Mesendoderm (in vitro differentiated cells): ENCODE measurements at regions not wholly inside any gene's neighbourhood (a gene's known extent, or its start where the extent isn't known, plus 50 kb on each side); places are given as distances from the start of the nearest gene placed in this dataset.

Experiments used
- DNase-seq: peaks from one replicate; pipeline ENCODE4 v3.0.0; 2013
- H2AK5ac ChIP-seq: 2 replicates; pipeline ENCODE4 v1.6.1; 2013; ENCODE audit warnings: low read length, inconsistent platforms
- H2BK120ac ChIP-seq: 2 replicates; pipeline ENCODE4 v1.6.1; 2013; ENCODE audit warnings: low read depth, mild to moderate bottlenecking, low read length, moderate library complexity, mixed read lengths
- H2BK15ac ChIP-seq: replicated peaks from 2 replicates; pipeline ENCODE4 v1.6.1; 2013; ENCODE audit warnings: low read depth, mild to moderate bottlenecking, moderate library complexity
- H2BK5ac ChIP-seq: 2 replicates; pipeline ENCODE4 v1.6.1; 2013; ENCODE audit warnings: low read length, inconsistent platforms
- H3K18ac ChIP-seq: 2 replicates; pipeline ENCODE4 v1.6.1; 2013; ENCODE audit warnings: mild to moderate bottlenecking, low read length, mixed read lengths
- H3K23ac ChIP-seq: one replicate; pipeline ENCODE4 v1.6.1; 2013; ENCODE audit warnings: low read length
- H3K27ac ChIP-seq: 2 replicates; pipeline ENCODE4 v1.5.1; 2013; ENCODE audit warnings: low read depth, mild to moderate bottlenecking, inconsistent platforms, low read length, moderate library complexity
- H3K27me3 ChIP-seq: 2 replicates; pipeline ENCODE4 v1.6.1; 2013; ENCODE audit warnings: low read length, control low read depth, mild to moderate bottlenecking, inconsistent platforms; ENCODE audit not compliant: insufficient read depth, poor library complexity
- H3K36me3 ChIP-seq: 2 replicates; pipeline ENCODE4 v1.6.1; 2013; ENCODE audit warnings: low read length, inconsistent platforms; ENCODE audit not compliant: control insufficient read depth, insufficient read depth
- H3K4ac ChIP-seq: one replicate; pipeline ENCODE4 v1.6.1; 2013; ENCODE audit warnings: low read depth, mild to moderate bottlenecking, low read length, moderate library complexity
- H3K4me1 ChIP-seq: 2 replicates; pipeline ENCODE4 v1.6.1; 2013; ENCODE audit warnings: low read depth, low read length, inconsistent platforms; ENCODE audit not compliant: control insufficient read depth
- H3K4me2 ChIP-seq: 2 replicates; pipeline ENCODE4 v1.6.1; 2013; ENCODE audit warnings: low read length
- H3K4me3 ChIP-seq: 2 replicates; pipeline ENCODE4 v1.5.1; 2013; ENCODE audit warnings: mild to moderate bottlenecking, low read length
- H3K56ac ChIP-seq: one replicate; pipeline ENCODE4 v1.6.1; 2013; ENCODE audit warnings: low read length
- H3K79me1 ChIP-seq: 2 replicates; pipeline ENCODE4 v1.6.1; 2013; ENCODE audit warnings: low read length, inconsistent platforms
- H3K79me2 ChIP-seq: 2 replicates; pipeline ENCODE4 v1.6.1; 2013; ENCODE audit warnings: mild to moderate bottlenecking, low read length; ENCODE audit not compliant: control insufficient read depth, insufficient read depth
- H3K9ac ChIP-seq: 2 replicates; pipeline ENCODE4 v1.6.1; 2013; ENCODE audit warnings: low read length, inconsistent platforms
- H4K5ac ChIP-seq: one replicate; pipeline ENCODE4 v1.6.1; 2013; ENCODE audit warnings: low read length
- H4K8ac ChIP-seq: one replicate; pipeline ENCODE4 v1.6.1; 2013; ENCODE audit warnings: low read depth, mild to moderate bottlenecking, control low read depth, low read length, moderate library complexity
- WGBS: extraction: QIAGEN DNeasy Blood & Tissue Kit; methylation state at CpG from one replicate; pipeline ENCODE4 v1.1.7; 2013; ENCODE audit warnings: low lambda C conversion rate, missing lambda C conversion rate; ENCODE audit not compliant: insufficient coverage; ENCODE audit errors: extremely low coverage; 5-methylcytosine and 5-hydroxymethylcytosine counted together

- Histone ChIP-seq H3K27ac (no peak overlapping the region), H3K56ac (peak overlapping the region; percentile 3), H3K4me2 (no peak overlapping the region), H3K9ac (no peak overlapping the region), H3K79me2 (no peaks in the 10 kb centered on the region), H3K4me1 (peaks cover 8% of the 10 kb centered on the region), H2BK120ac (no peak overlapping the region), H3K4ac (no peak overlapping the region), H4K5ac (no peak overlapping the region), H3K27me3 (no peaks in the 10 kb centered on the region), H2BK5ac (no peak overlapping the region), H3K36me3 (no peaks in the 10 kb centered on the region), H3K79me1 (no peaks in the 10 kb centered on the region), H3K18ac (no peak overlapping the region), H2AK5ac (peak overlapping the region; percentile 90), H3K23ac (no peak overlapping the region), H2BK15ac (no peak overlapping the region), H3K4me3 (no peak overlapping the region), H4K8ac (no peak overlapping the region)
- no peak for DNase-seq
- no CpG with 5 or more reads among the region's 3 CpGs for WGBS
Measured at GRCh38 chr1:8184301-8184700, 133.6 kb upstream of the SLC45A1 start.

- Histone ChIP-seq H2BK120ac (no peak overlapping the region), H3K56ac (no peak overlapping the region), H3K9ac (no peak overlapping the region), H2BK5ac (no peak overlapping the region), H3K4me3 (no peak overlapping the region), H2BK15ac (no peak overlapping the region), H3K79me1 (no peaks in the 10 kb centered on the region), H2AK5ac (no peak overlapping the region), H4K8ac (no peak overlapping the region), H3K4ac (no peak overlapping the region), H3K36me3 (no peaks in the 10 kb centered on the region), H3K27ac (no peak overlapping the region), H3K4me1 (peaks cover 8% of the 10 kb centered on the region), H3K4me2 (no peak overlapping the region), H4K5ac (no peak overlapping the region), H3K27me3 (no peaks in the 10 kb centered on the region), H3K23ac (no peak overlapping the region), H3K79me2 (no peaks in the 10 kb centered on the region), H3K18ac (peak overlapping the region; percentile 11)
- no CpG with 5 or more reads among the region's 12 CpGs for WGBS
- peak; percentile 89 for DNase-seq
Measured at GRCh38 chr1:8182034-8182761, 135.7 kb upstream of the SLC45A1 start.

- Histone ChIP-seq H2BK5ac (no peak overlapping the region), H3K79me2 (no peaks in the 10 kb centered on the region), H3K4me2 (no peak overlapping the region), H3K4me1 (peaks cover 8% of the 10 kb centered on the region), H2BK15ac (no peak overlapping the region), H3K23ac (no peak overlapping the region), H3K36me3 (no peaks in the 10 kb centered on the region), H3K4me3 (no peak overlapping the region), H3K79me1 (no peaks in the 10 kb centered on the region), H3K18ac (no peak overlapping the region), H3K9ac (no peak overlapping the region), H3K27me3 (no peaks in the 10 kb centered on the region), H4K5ac (no peak overlapping the region), H3K4ac (no peak overlapping the region), H2BK120ac (no peak overlapping the region), H3K56ac (no peak overlapping the region), H2AK5ac (no peak overlapping the region), H3K27ac (no peak overlapping the region), H4K8ac (no peak overlapping the region)
- WGBS = no CpG with 5 or more reads among the region's 1 CpG
- DNase-seq = no peak
Measured at GRCh38 chr1:8179132-8179793, 138.7 kb upstream of the SLC45A1 start.

- no peak overlapping the region for H4K8ac ChIP-seq
- no peak overlapping the region for H3K56ac ChIP-seq
- no peak overlapping the region for H2BK120ac ChIP-seq
- no peak overlapping the region for H3K9ac ChIP-seq
- H3K36me3 ChIP-seq = no peaks in the 10 kb centered on the region
- H3K18ac ChIP-seq = no peak overlapping the region
- no peaks in the 10 kb centered on the region for H3K79me2 ChIP-seq
- H3K23ac ChIP-seq = no peak overlapping the region
- DNase-seq = no peak
- H3K79me1 ChIP-seq = no peaks in the 10 kb centered on the region
- no peaks in the 10 kb centered on the region for H3K27me3 ChIP-seq
- H4K5ac ChIP-seq = no peak overlapping the region
- no peak overlapping the region for H2BK15ac ChIP-seq
- no peak overlapping the region for H2BK5ac ChIP-seq
- H3K4me1 ChIP-seq = no peaks in the 10 kb centered on the region
- no peak overlapping the region for H3K4me2 ChIP-seq
- no CpG with 5 or more reads among the region's 3 CpGs for WGBS
- H3K4me3 ChIP-seq = no peak overlapping the region
- no peak overlapping the region for H2AK5ac ChIP-seq
- no peak overlapping the region for H3K4ac ChIP-seq
- H3K27ac ChIP-seq = no peak overlapping the region
Measured at GRCh38 chr1:8176279-8176678, 141.6 kb upstream of the SLC45A1 start.

GRCh38 chr1:8174807-8175206, 143.1 kb upstream of the SLC45A1 start:
- Histone ChIP-seq H3K4me2 (no peak overlapping the region), H3K9ac (no peak overlapping the region), H3K27me3 (no peaks in the 10 kb centered on the region), H3K79me1 (no peaks in the 10 kb centered on the region), H2AK5ac (no peak overlapping the region), H3K4me3 (no peak overlapping the region), H3K4me1 (no peaks in the 10 kb centered on the region), H2BK120ac (no peak overlapping the region), H2BK5ac (no peak overlapping the region), H3K23ac (no peak overlapping the region), H3K36me3 (no peaks in the 10 kb centered on the region), H3K27ac (no peak overlapping the region), H2BK15ac (no peak overlapping the region), H4K8ac (no peak overlapping the region), H3K18ac (no peak overlapping the region), H3K4ac (no peak overlapping the region), H3K79me2 (no peaks in the 10 kb centered on the region), H3K56ac (no peak overlapping the region), H4K5ac (no peak overlapping the region)
- WGBS = no CpG with 5 or more reads among the region's 5 CpGs
- DNase-seq = no peak
